DND-41 (cell line): ENCODE measurements at regions not wholly inside any gene's neighbourhood (a gene's known extent, or its start where the extent isn't known, plus 50 kb on each side); places are given as distances from the start of the nearest gene placed in this dataset.

Source experiments
- CTCF ChIP-seq: IDR thresholded peaks from 2 replicates; pipeline ENCODE4 v1.5.1; 2012; ENCODE audit warnings: borderline replicate concordance, low read length, moderate library complexity, mild to moderate bottlenecking; ENCODE audit not compliant: poor library complexity, severe bottlenecking; ENCODE audit errors: extremely low read depth
- EZH2 ChIP-seq: IDR thresholded peaks from 3 replicates; pipeline ENCODE4 v1.6.1; 2012; ENCODE audit warnings: borderline replicate concordance, low read depth, mild to moderate bottlenecking, moderate library complexity, low read length, inconsistent platforms; ENCODE audit not compliant: severe bottlenecking

GRCh38 chr20:30376767-30377658 is 880.5 kb upstream of the DEFB115 start:
- TF ChIP-seq CTCF (peak; percentile 72), EZH2 (no peak)
